NCI-H1092 treated with DMSO at 0.1 percent for 48 hours (cell line): ENCODE measurements at regions not wholly inside any gene's neighbourhood (a gene's known extent, or its start where the extent isn't known, plus 50 kb on each side); places are given as distances from the start of the nearest gene placed in this dataset.
"Not testable (repeated sequence)": the region's sequence is repeated elsewhere in the genome, so short reads cannot be mapped to it uniquely, and the experiment has no call there.

ENCODE experiments used
- DNase-seq: peaks from one replicate; lab custom pipeline; 2025; lab: John Stamatoyannopoulos, UW

GRCh38 chr1:224791362-224791941, 138.0 kb upstream of the DNAH14 start:
- no peak for DNase-seq

- DNase-seq: no peak
Observed at GRCh38 chr1:224795591-224795990, 133.9 kb upstream of the DNAH14 start.

- no peak for DNase-seq
Observed at GRCh38 chr1:224799083-224799482, 130.4 kb upstream of the DNAH14 start.

GRCh38 chr1:224800486-224801119, 128.9 kb upstream of the DNAH14 start:
- DNase-seq: no peak

- no peak for DNase-seq
Observed at GRCh38 chr1:224801844-224802490, 127.5 kb upstream of the DNAH14 start.

GRCh38 chr1:224802617-224803016, 126.9 kb upstream of the DNAH14 start:
- DNase-seq: no peak

GRCh38 chr1:224804220-224804619, 125.3 kb upstream of the DNAH14 start:
- no peak for DNase-seq

- no peak for DNase-seq
Observed at GRCh38 chr1:224805889-224806288, 123.6 kb upstream of the DNAH14 start.

- DNase-seq: no peak
Observed at GRCh38 chr1:224809137-224809536, 120.3 kb upstream of the DNAH14 start.

GRCh38 chr1:224809613-224810012, 119.9 kb upstream of the DNAH14 start:
- DNase-seq: peak; percentile 39

- no peak for DNase-seq
Observed at GRCh38 chr1:224811564-224811963, 117.9 kb upstream of the DNAH14 start.

GRCh38 chr1:224815647-224816046, 113.8 kb upstream of the DNAH14 start:
- no peak for DNase-seq

- no peak for DNase-seq
Observed at GRCh38 chr1:224816062-224816461, 113.4 kb upstream of the DNAH14 start.

GRCh38 chr1:224817382-224817781, 112.1 kb upstream of the DNAH14 start:
- DNase-seq: no peak

- no peak for DNase-seq
Observed at GRCh38 chr1:224819861-224820260, 109.6 kb upstream of the DNAH14 start.

GRCh38 chr1:224820341-224820740, 109.1 kb upstream of the DNAH14 start:
- no peak for DNase-seq

GRCh38 chr1:224821751-224822150, 107.7 kb upstream of the DNAH14 start:
- DNase-seq: not testable (repeated sequence)

GRCh38 chr1:224825525-224826000, 103.9 kb upstream of the DNAH14 start:
- DNase-seq: no peak

- DNase-seq: no peak
Observed at GRCh38 chr1:224828691-224829090, 100.8 kb upstream of the DNAH14 start.

GRCh38 chr1:224831501-224831900, 98.0 kb upstream of the DNAH14 start:
- no peak for DNase-seq

- not testable (repeated sequence) for DNase-seq
Observed at GRCh38 chr1:224839648-224840300, 89.7 kb upstream of the DNAH14 start.

GRCh38 chr1:224841803-224842202, 87.7 kb upstream of the DNAH14 start:
- not testable (repeated sequence) for DNase-seq
